Umbilical cord (tissue), 1 donor: ENCODE measurements at regions not wholly inside any gene's neighbourhood (a gene's known extent, or its start where the extent isn't known, plus 50 kb on each side); places are given as distances from the start of the nearest gene placed in this dataset.

Experiments
- DNase-seq: peaks from one replicate; pipeline ENCODE4 v3.0.0-alpha.2; 2015; ENCODE audit warnings: low spot score

GRCh38 chr12:115194448-115194847, 510.5 kb upstream of the TBX3 start:
- no peak for DNase-seq

GRCh38 chr12:115191342-115191741, 507.4 kb upstream of the TBX3 start:
- no peak for DNase-seq

GRCh38 chr12:115190010-115190770, 506.2 kb upstream of the TBX3 start:
- no peak for DNase-seq

DNA sequence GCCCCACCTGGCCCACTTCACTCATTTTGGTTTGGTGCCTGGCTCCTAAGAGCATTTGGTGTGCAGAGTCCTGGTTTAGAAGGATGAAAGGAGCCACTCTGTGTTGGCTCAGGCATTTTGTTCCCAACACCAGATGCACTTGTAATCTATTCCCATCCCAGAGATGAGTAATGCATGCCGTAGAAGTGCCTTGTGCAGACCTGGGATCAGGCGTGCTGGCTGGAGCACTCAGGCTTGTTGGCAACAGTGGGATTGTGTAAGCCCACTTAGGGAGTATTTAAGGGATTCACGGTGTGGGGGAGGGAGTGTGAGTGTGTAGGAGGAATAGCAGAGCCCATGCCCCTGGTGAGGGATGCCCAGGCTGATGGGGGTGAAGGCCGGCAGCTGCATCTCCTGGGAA, 501.5 kb upstream of the TBX3 start:
- DNase-seq: peak; percentile 62

- DNase-seq: no peak
Observed at GRCh38 chr12:115183752-115184151, 499.8 kb upstream of the TBX3 start.

- DNase-seq: no peak
Observed at GRCh38 chr12:115177899-115178298, 493.9 kb upstream of the TBX3 start.

DNA sequence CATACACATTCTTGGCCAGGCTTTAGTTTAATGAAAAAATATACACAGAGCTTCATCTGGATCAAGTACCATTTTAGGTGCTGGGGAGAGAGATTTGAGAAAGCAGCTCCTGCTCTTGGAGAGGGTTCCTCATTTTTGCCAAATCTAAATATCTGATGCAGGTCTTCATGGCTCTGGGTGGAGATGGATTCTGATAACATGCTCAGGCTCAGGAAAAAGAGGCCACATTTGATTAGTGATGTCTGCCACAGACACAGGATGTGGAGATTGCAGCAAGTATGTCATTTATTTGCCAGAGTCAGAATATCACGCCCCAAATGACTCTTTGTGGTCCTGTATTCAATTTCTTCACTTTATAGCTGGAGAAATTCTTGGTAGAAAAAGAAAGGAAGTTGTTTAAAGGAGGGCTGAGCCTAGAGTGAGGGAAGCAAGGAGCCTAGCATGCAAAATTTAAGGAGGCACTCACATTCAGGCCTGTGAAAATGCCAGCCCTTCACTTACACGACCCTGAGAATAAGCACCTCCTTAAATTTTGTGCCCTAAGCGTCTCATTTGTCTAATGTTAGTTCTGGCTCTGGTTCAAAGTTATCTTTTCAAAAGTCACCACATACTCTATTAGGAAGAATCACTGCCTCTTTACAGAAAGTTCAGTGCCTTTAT, 492.9 kb upstream of the TBX3 start:
- no peak for DNase-seq

DNA sequence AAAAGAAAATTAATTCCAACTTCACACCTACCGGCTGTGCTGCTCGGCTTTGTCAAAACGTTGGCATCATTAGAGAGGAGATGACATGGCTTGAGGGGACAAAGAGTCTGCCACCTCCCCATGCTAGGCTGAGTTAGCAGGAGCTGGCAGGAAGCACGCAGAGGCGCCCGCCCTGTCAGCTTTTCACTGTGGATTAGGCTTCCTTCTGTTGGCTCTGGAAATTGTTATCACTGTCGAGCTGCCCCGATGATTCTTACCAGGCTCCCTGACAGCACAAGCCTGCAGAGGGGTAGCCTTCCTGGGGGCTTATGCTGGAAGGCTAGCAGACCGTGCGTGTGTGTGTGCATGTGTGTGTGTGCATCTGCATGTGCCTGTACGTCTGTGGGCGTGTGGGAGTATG, 490.9 kb upstream of the TBX3 start:
- peak; percentile 94 for DNase-seq

- peak; percentile 96 for DNase-seq
Observed at GRCh38 chr12:115172521-115172920, 488.5 kb upstream of the TBX3 start.

DNA sequence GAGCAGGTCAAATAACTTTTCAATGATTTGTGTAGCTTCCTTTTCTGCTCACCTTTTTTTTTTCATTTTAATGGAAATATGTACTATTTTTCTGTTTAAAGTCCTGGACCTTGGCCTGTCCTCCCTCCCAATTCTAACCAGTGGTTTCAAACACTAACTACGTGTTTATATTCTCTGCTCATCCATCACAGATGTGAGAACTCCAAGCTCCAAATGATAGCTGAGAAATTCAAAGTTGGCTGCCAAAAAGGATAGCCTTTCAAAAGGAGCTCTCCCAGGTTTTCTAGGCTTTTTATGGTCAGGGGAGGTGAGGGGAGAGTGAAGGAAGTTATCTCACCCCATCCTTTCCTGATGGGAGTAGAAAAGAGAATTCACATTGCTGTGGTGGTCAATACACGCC, 486.0 kb upstream of the TBX3 start:
- peak; percentile 21 for DNase-seq

DNA sequence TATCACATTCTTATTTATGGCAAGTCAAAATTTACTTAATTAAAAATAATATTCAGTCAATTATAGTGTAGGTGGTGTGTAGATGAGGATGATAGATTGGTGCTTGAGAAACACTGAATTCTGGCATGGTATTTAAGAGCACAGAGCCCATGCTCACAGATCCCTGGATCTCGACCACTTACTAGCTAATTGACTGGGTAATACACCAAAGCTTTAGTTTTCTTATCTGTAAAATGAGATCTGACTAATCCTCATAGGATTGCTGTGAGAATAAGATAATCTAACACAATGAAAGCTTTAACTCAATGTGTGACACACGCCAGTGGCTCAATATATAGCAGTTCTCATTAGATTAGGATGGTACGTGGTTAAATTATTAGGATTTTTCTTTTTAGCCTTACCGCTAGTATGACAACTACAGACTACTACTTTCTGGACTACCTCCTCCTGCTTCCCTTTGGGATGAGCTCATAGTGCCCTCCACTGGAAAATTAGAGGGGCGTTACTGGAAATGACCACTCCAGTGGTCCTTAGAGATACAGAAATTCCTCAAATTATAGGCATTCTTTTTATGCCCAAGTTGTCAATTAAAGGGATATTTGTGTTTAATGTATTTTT, 482.8 kb upstream of the TBX3 start:
- DNase-seq: no peak

- no peak for DNase-seq
Observed at GRCh38 chr12:115163710-115164109, 479.7 kb upstream of the TBX3 start.

DNA sequence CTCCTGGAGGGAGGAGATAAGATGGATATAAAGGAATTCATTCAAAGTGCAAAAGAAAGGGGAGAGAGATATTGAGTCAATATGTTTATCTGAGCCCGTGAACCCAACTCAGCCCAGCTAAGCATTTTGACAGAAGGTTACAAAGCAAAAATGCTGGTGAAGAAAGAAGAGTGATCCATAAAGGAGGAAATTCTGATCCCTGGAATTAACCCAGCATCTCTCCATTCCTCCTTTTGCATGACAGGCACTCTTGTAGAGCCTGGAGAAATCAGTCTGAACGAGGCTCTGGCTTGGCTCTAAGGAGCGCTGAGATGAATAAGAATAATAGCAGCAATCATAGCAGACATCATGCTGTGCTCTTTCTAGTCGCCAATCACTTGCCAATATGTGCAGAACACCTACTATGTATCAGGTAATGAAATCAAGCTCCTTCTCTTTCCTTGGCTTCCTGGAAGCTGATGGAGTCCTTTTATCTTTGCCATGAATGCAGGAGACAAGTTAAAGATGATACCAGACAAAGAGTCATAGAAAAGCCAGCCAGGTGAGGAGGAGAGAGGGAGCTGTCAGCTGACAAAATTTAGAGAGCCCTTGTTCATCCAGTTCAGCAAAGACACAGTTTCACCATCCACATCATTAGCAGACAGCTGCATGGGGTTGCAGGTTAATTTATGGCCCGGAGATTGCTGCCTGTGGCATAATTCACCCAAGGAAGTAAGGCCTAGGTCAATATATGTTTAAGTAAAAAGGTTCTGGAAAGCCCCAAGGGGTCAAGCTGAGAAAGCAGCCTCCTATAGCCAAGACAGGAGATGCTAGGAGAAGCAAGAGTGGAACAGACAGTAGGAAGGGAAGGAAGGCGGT, 476.5 kb upstream of the TBX3 start:
- DNase-seq: peak; percentile 78

DNA sequence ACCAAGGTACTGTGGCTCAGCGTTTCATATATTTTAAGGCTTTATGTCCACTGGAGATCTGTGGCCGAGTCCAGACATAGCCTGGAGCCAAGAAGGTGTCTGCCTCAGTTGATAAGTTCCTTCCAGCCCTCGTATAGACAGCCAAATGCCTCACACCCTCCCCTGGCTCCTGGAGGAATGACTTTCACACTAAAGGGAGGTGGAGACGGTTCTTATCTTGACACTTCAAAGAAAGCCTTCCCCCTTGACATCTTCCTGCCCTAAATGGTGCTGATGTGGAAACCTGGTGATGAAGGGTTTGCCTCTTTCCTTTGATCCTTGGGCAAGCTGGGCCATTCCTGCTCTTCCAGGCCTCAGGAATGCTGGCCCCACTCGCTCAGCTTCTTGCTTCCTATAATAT, 474.8 kb upstream of the TBX3 start:
- DNase-seq: peak; percentile 91

DNA sequence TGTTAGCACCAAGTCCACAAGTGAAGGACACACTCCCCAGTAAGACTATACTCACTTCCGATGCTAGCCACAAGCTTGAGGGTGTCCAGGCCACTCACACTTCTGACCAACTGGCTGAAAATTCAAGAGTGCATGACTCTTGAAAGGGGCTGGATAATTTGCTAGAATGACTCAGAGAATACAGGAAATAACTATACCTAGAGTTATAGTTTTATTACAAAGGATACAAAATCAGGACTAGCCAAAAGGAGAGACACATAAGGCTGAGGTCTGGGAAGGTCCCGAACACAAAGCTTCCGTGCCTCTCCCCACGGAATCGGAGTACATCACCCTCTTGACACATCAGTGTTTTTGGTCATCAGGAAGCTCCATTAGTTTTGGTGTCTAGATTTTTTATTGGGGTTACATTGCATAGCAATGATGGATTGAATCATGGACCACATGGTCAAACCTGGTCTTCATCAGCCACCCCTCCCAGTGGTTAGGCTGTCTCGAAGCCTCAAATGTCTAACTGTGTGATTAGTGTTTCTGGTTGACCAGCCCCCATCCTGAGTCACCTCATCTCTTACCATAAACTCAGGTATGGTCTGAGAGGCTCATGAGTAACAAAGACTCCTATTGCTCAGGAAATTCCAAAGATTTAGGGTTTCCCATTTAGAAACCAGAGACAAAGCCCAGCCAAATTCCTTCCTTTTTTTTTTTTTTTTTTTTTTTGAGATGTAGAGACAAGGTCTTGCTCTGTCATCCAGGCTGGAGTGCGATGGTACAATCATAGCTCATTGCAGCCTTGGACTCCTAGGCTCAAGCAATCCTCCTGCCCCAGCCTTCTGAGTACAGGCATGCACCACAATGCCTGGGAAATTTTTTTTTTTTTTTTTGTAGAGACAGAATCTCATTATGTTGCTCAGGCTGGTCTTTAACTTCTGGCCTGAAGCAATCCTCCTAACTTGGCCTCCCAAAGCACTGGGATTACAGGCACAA, 472.0 kb upstream of the TBX3 start:
- DNase-seq: no peak

GRCh38 chr12:115149685-115150378, 465.9 kb upstream of the TBX3 start:
- DNase-seq: peak; percentile 42

DNA sequence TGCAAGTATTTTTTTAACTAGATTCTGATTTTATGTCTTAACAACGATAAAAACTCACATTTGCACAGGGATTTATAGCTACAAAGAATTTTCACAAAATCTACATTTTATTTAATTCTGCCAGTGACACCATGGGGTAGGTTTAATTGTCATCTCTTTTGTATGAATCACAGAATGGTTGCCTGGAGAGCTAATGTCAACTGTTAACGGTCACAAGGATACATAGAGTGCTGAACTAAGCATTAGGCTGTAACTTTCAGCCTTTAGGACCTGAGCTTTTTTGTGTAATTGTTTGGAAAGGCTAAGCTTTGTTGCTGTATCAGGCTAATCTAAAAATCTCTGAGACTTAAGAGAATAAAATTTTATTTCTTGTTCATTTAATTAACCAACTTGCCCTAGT, 465.3 kb upstream of the TBX3 start:
- no peak for DNase-seq

DNA sequence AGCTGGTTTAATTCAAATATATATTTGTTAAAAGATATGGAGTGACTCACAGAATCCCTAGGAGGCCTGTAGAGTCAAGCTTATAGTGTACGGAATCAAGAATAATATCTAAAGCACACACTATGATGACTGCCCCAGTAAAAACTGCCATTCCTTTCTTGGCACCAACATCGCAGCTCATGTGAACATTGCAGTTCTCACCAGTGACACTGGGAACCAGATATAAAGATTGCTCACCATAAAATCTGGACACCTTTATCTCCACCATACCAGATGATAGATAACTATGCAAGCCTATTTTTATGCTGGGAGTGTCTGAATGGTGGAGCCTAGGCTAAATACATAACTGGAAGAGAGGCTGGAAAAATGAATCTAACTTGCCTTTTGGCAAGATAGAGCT, 463.9 kb upstream of the TBX3 start:
- DNase-seq: no peak

DNA sequence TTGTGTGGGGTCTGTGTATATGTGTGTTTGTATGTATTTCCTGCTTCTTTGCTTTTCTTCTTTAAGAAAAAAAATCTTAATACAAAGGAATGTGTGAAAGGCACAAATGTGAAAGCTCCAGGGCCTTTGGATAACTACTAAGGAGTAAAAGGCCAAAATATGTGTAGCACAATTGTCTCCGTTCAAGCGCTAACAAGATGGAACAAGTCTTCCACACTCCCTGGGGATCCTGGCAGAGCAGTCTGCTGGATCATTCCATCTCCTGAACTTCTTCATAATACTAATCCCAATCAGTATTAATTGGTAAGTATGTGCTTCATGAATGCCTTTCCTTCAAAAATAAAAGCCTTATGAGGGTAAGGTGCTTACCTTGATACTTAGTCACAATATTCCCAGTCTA, 462.5 kb upstream of the TBX3 start:
- no peak for DNase-seq

DNA sequence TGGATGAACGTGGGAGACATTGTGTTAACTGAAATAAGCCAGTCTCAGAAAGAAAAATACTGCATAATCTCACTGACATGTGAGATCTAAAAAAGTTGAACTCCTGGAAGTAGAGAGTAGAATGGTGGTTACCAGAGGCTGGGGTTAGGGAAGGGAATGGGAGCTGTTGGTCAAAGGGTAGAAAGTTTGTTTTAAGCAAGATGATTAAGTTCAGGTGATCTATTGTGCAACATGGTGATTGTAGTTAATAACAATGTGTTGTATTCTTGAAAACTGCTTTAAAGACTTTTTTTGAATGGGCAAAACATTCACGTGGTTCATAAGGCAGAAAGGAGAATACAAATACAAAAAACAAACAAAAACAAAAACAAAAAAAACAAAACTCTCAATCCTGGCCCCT, 460.4 kb upstream of the TBX3 start:
- DNase-seq: no peak
